NCI-H460 (cell line): ENCODE measurements at regions not wholly inside any gene's neighbourhood (a gene's known extent, or its start where the extent isn't known, plus 50 kb on each side); places are given as distances from the start of the nearest gene placed in this dataset.

Experiments
- DNase-seq: peaks from one replicate; pipeline ENCODE4 v3.0.0-alpha.2; 2016; ENCODE audit warnings: low read depth; ENCODE audit errors: extremely low read depth
- small RNA-seq, 2 experiments: library from RNA; depleted of rRNA; stranded (forward); fragments of <200 nt; gene quantifications; one replicate each; pipeline ENCODE3, GENCODE V24; 2014

GRCh38 chr1:67632811-67633655 lies 52.0 kb upstream of the GADD45A start:
- DNase-seq: no peak

- no peak for DNase-seq
These were observed 50.5 kb upstream of the GADD45A start for GRCh38 chr1:67634396-67634935.

- no peak for DNase-seq
These were observed 49.8 kb upstream of the GADD45A start for GRCh38 chr1:67635055-67635809.

Small RNA genes lying in the stretch of these regions (small RNA-seq; reads per million reads assigned to genes)
- gene RNU6-1031P: 0 reads per million in 2 experiments
